Liver (tissue), 8 donors: ENCODE measurements at regions not wholly inside any gene's neighbourhood (a gene's known extent, or its start where the extent isn't known, plus 50 kb on each side); places are given as distances from the start of the nearest gene placed in this dataset.
A peak's percentile ranks its signal among the peaks of the same experiment; 100 is the strongest.

Experiments
- DNase-seq: peaks from one replicate; pipeline ENCODE4 v3.0.0-alpha.2; 2017; ENCODE audit warnings: low spot score
- H3K27ac ChIP-seq, 2 donors: one replicate each; pipeline ENCODE4 v1.7.0; 2013; ENCODE audit warnings: inconsistent platforms in 2 of 2, low read length in 2 of 2, control low read depth in 1 of 2, low read depth in 1 of 2, mild to moderate bottlenecking in 1 of 2
- H3K27me3 ChIP-seq, 4 donors: one replicate each; pipeline versions ENCODE4 v1.6.1 to v1.7.0; 2013; ENCODE audit warnings: low read length in 3 of 4, inconsistent platforms in 1 of 4, mild to moderate bottlenecking in 1 of 4, moderate library complexity in 1 of 4; ENCODE audit not compliant: control insufficient read depth in 4 of 4, insufficient read depth in 4 of 4
- H3K36me3 ChIP-seq, 4 donors: one replicate each; pipeline versions ENCODE4 v1.6.1 to v1.7.0; 2013; ENCODE audit warnings: low read length in 3 of 4, mild to moderate bottlenecking in 3 of 4, low read depth in 1 of 4, moderate library complexity in 1 of 4; ENCODE audit not compliant: control insufficient read depth in 4 of 4, insufficient read depth in 3 of 4
- H3K4me1 ChIP-seq, 4 donors: one replicate each; pipeline versions ENCODE4 v1.6.1 to v1.7.0; 2013; ENCODE audit warnings: low read length in 3 of 4, mild to moderate bottlenecking in 3 of 4, moderate library complexity in 1 of 4; ENCODE audit not compliant: control insufficient read depth in 4 of 4, insufficient read depth in 4 of 4
- H3K4me3 ChIP-seq, 3 donors: one replicate each; pipeline versions ENCODE4 v1.6.1 to v1.7.0; 2013; ENCODE audit warnings: low read length in 3 of 3, control low read depth in 1 of 3, low read depth in 1 of 3, mild to moderate bottlenecking in 1 of 3
- H3K9ac ChIP-seq, 2 donors: one replicate each; pipeline ENCODE4 v1.7.0; 2013; ENCODE audit warnings: low read length in 2 of 2, mild to moderate bottlenecking in 2 of 2, moderate library complexity in 2 of 2, control low read depth in 1 of 2, low read depth in 1 of 2
- H3K9me3 ChIP-seq, 4 donors: one replicate each; pipeline versions ENCODE4 v1.6.1 to v1.7.0; 2013; ENCODE audit warnings: low read length in 3 of 4; ENCODE audit not compliant: control insufficient read depth in 4 of 4
- ATF3 ChIP-seq: IDR thresholded peaks from 2 replicates; pipeline ENCODE4 v1.6.1; 2016; ENCODE audit warnings: antibody characterized with exemption
- FOXA1 ChIP-seq: IDR thresholded peaks from 2 replicates; pipeline ENCODE4 v1.6.1; 2016; ENCODE audit warnings: antibody characterized with exemption
- FOXA2 ChIP-seq: IDR thresholded peaks from 2 replicates; pipeline ENCODE4 v1.6.1; 2016; ENCODE audit warnings: antibody characterized with exemption
- HNF4A ChIP-seq, 2 donors: conservative IDR thresholded peaks; 2 replicates each; pipeline ENCODE4 v1.6.1; 2016; ENCODE audit warnings: antibody characterized with exemption in 2 of 2, mild to moderate bottlenecking in 2 of 2
- RAD21 ChIP-seq, 2 donors: IDR thresholded peaks; 2 replicates each; pipeline ENCODE4 v1.6.1; 2016; ENCODE audit warnings: antibody characterized with exemption in 2 of 2, mild to moderate bottlenecking in 2 of 2
- REST ChIP-seq: IDR thresholded peaks from 2 replicates; pipeline ENCODE4 v1.6.1; 2016; ENCODE audit warnings: antibody characterized with exemption, mild to moderate bottlenecking
- SP1 ChIP-seq: IDR thresholded peaks from 2 replicates; pipeline ENCODE4 v1.6.1; 2018; ENCODE audit warnings: antibody characterized with exemption, mild to moderate bottlenecking
- TAF1 ChIP-seq: conservative IDR thresholded peaks from 2 replicates; pipeline ENCODE4 v1.6.1; 2016; ENCODE audit warnings: antibody characterized with exemption, mild to moderate bottlenecking
- YY1 ChIP-seq: IDR thresholded peaks from 2 replicates; pipeline ENCODE4 v1.6.1; 2016; ENCODE audit warnings: antibody characterized with exemption, mild to moderate bottlenecking
- ZBTB33 ChIP-seq: IDR thresholded peaks from 2 replicates; pipeline ENCODE4 v1.6.1; 2016; ENCODE audit warnings: antibody characterized with exemption
- WGBS: extraction: QIAGEN DNeasy Blood & Tissue Kit; methylation state at CpG from one replicate; pipeline ENCODE4 v1.1.7; 2013; 5-methylcytosine and 5-hydroxymethylcytosine counted together
- TF ChIP-seq, protein P1 (sequence below): fragments of 150-350 bp; IDR thresholded peaks from 2 replicates; pipeline ENCODE4 v1.5.1; 2017; ENCODE audit warnings: improper control_type of control experiment, low read depth, low read length; ENCODE audit not compliant: missing input control
- donor health status: healthy.
- donor health status: healthy.
- donor health status: healthy.
- donor health status: healthy.
- donor health status: healthy.

DNA sequence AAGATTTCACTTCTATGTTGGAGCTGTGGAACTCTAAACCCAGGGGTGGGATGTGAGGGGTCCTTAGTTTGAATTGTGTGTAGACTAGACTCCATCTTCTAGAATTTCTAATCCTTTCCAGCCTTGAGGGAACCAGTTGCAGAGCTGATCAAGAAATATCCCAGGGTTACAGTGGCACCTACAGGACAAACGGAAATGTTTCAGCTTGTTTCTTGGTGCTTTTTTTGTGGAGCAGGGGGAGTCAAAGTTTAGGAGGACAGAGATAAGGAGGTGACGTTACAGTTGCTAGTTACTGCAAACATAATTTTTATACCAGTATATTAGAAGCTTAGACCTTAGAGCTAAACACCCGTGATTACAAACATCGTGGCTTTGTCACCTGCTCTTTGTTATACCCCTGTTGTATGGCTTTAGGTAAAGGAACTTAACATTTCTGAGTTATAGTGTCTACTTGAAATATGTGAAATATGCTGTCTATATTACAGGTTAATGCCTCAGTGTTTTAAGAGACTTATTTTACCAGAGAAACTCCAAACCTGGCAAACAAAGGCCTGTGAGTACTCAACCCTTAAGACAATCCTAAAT is 84.5 kb upstream of the DYNC1I1 start:
- Histone ChIP-seq H3K9me3 (no peaks in the 10 kb centered on the region), H3K4me3 (no peak overlapping the region), H3K36me3 (no peaks in the 10 kb centered on the region), H3K4me1 (no peaks in the 10 kb centered on the region), H3K9ac (no peak overlapping the region), H3K27ac (no peak overlapping the region), H3K27me3 (no peaks in the 10 kb centered on the region)
- no peak for TF ChIP-seq FOXA1
- peak; percentile 74 to 80 for TF ChIP-seq RAD21 (IDR thresholded peaks at IDR 0.05)
- TF ChIP-seq FOXA2: no peak
- no peak for TF ChIP-seq HNF4A (conservative IDR thresholded peaks at IDR 0.05)
- TF ChIP-seq, protein P1, sequence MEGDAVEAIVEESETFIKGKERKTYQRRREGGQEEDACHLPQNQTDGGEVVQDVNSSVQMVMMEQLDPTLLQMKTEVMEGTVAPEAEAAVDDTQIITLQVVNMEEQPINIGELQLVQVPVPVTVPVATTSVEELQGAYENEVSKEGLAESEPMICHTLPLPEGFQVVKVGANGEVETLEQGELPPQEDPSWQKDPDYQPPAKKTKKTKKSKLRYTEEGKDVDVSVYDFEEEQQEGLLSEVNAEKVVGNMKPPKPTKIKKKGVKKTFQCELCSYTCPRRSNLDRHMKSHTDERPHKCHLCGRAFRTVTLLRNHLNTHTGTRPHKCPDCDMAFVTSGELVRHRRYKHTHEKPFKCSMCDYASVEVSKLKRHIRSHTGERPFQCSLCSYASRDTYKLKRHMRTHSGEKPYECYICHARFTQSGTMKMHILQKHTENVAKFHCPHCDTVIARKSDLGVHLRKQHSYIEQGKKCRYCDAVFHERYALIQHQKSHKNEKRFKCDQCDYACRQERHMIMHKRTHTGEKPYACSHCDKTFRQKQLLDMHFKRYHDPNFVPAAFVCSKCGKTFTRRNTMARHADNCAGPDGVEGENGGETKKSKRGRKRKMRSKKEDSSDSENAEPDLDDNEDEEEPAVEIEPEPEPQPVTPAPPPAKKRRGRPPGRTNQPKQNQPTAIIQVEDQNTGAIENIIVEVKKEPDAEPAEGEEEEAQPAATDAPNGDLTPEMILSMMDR: peak; percentile 40
- TF ChIP-seq REST: no peak
- TF ChIP-seq ZBTB33: no peak
- no peak for TF ChIP-seq TAF1
- no peak for TF ChIP-seq ATF3
- no peak for TF ChIP-seq YY1
- 16% methylated on average over 4 of the region's 4 CpGs for WGBS
- DNase-seq: no peak

DNA sequence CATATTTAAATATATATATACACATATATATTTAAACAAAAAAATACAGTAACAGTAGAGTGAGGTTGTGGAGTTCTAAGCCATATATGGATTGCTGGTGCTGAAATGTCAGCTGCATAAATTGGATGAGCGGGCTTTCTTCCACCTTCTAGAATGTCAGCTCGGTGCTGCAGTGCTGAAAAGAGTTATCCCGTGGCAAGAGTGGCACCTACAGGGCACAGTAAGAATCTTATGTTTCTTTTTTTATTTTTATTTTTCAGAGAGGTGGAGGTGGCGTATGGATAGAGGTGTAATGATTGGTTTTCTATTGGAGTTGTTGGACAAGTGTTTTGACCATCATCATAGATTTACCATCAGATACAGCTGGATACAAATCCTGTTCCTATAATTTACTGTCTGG is 86.2 kb upstream of the DYNC1I1 start:
- Histone ChIP-seq H3K27me3 (no peaks in the 10 kb centered on the region), H3K9me3 (no peaks in the 10 kb centered on the region), H3K36me3 (no peaks in the 10 kb centered on the region), H3K4me1 (no peaks in the 10 kb centered on the region), H3K27ac (no peak overlapping the region), H3K4me3 (no peak overlapping the region), H3K9ac (no peak overlapping the region)
- TF ChIP-seq TAF1 (no peak), YY1 (no peak), RAD21 (IDR thresholded peaks at IDR 0.05) (peak; percentile 93 to 95), ATF3 (no peak), SP1 (no peak)
- TF ChIP-seq, protein P1: peak; percentile 62
- no peak for DNase-seq
- 10% methylated on average over 4 of the region's 4 CpGs for WGBS
